HG02981 (cell line): ENCODE measurements at regions not wholly inside any gene's neighbourhood (a gene's known extent, or its start where the extent isn't known, plus 50 kb on each side); places are given as distances from the start of the nearest gene placed in this dataset.

Experiments used
- ATAC-seq: cut with Tn5 transposase; IDR thresholded peaks from one replicate; pipeline ENCODE4 v1.9.1; 2021; ENCODE audit warnings: mild to moderate bottlenecking, moderate library complexity; ENCODE audit not compliant: unreplicated experiment

GRCh38 chr18:11324956-11325882 is 175.8 kb upstream of the PIEZO2 start:
- ATAC-seq, result peak; percentile 73

GRCh38 chr18:11324510-11324909 is 175.1 kb upstream of the PIEZO2 start:
- ATAC-seq, result no peak

- ATAC-seq, result no peak
Observed at GRCh38 chr18:11323359-11323819, 174.0 kb upstream of the PIEZO2 start.

DNA sequence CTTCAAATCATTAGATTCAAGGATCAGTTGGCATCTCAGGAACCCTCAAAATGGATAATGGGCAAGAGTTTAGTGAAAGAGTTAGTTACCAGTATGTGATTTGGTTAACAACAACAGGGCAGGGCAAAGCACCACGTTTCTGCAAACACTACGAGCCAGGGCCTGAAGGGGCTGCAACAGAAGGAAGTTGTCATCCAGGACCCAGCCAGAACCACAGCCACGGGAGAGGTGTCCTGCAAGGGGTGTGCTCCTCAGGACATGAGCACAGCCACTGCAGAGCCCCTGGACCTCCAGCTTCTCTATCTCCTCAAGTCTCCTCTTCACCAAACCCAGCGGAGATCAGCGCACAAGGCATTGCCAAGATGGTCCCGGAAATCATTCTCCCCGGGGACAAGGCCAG is 173.3 kb upstream of the PIEZO2 start:
- no peak for ATAC-seq

DNA sequence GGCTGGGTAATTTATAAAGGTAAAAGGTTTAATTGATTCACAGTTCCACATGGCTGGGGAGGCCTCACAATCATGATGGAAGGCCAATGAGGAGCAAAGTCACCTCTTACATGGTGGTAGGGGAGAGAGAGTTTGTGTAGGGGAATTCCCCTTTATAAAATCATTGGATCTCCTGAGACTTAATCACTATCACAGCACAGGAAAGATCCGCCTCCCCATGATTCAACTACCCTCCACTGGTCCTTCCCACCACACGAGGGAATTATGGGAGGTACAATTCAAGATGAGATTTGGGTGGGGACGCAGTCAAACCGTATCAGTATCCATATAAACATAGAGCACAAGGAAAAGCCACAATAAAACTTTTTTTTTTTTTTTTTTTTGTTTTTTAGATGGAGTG is 172.6 kb upstream of the PIEZO2 start:
- ATAC-seq, result no peak

DNA sequence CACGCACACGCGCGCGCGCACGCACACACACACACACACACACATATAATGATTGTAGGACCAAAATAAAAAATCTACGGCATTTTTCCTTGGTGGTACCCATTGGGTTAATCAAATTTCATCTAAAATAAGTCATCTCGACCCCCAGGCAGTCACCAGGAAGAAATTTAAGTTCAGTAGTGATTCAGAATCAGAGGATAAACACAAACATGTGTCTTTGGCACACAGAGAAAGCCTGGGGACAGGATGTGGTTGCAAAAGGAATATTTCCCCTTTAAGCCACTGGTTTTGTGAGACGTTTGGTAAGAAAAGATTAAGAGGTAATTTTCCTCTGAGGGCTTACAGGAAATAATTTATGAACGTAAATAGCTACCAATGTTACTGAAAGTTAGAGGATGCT is 171.6 kb upstream of the PIEZO2 start:
- ATAC-seq, result no peak

DNA sequence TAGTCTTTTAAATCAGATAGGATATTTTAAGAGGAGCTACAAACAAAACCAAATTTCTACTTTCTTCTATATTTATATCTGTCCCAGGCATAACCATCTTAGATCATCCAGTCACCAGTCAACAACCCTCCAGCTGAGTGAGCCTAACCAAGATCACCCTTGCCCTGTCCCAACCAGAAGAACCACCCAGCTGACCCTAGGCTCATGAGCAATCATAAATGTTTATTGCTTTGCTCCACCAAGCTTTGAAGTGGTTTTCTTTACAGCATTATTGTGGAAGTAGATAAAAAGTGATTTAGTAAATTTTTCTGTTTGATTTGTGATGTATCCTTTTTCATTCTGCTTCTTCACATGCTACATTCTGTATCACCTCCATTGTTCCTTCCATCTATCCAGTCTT is 167.2 kb upstream of the PIEZO2 start:
- no peak for ATAC-seq

- no peak for ATAC-seq
Observed at GRCh38 chr18:11310476-11311086, 161.2 kb upstream of the PIEZO2 start.

GRCh38 chr18:11309172-11309571 is 159.8 kb upstream of the PIEZO2 start:
- no peak for ATAC-seq

GRCh38 chr18:11308499-11308898 is 159.1 kb upstream of the PIEZO2 start:
- ATAC-seq, result no peak

DNA sequence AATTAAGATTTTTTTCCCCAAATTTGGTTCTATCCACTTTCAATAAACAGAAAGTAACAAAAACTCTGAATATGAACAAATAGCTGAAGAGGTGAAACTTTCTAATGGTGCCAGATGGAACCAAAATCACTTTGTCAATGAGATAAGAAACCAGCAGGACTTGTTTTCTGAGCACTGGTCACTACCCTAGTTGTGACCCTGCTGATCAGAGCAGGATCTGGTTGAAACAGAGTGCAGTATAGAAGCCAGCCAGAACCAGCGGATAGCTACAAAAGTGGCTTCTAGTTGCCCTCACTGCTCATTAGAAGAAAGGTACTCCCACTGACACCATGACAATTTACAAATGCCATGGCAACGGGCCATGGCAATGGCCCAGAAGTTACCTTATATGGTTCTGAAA is 158.3 kb upstream of the PIEZO2 start:
- no peak for ATAC-seq

- no peak for ATAC-seq
Observed at GRCh38 chr18:11305507-11305906, 156.1 kb upstream of the PIEZO2 start.

- ATAC-seq, result no peak
Observed at GRCh38 chr18:11304928-11305327, 155.6 kb upstream of the PIEZO2 start.

DNA sequence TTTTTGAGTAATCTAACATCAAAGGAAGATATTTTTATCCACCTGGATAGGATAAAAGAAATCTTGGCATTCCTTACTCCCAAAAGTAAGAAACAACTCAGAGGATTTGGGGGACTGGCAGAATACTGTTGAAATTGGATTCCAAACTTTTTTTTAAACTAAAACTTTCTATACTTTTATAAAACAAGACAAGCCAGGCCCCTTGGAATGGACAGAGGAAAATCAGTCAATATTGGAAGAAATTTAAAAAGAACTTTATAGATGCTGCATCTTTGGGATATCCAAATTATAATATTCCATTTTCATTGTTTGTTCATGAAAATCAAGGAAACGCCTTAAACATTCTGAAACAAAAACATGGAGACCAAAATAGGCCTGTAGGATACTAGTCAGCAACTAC is 147.6 kb upstream of the PIEZO2 start:
- ATAC-seq, result no peak

- no peak for ATAC-seq
Observed at GRCh38 chr18:11293794-11294193, 144.4 kb upstream of the PIEZO2 start.

DNA sequence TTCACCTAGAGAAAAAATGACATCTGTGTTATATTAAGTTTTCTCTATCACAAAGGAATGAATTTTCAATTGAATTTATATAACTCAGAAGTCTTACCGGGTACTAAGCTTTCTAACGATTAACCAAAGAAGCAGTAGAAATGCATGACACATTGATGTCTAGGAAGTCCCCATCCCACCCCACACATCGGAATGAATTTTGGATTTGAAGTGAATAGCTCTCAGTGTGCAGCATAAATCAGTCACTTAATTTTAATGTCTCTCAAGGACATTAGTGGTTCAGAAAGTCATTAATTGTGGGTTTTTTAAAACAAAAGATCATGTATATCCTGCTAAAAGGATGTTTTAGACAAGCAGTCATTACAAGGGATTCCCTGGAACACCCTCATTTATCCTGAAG is 141.4 kb upstream of the PIEZO2 start:
- no peak for ATAC-seq

GRCh38 chr18:11289248-11289647 is 139.9 kb upstream of the PIEZO2 start:
- no peak for ATAC-seq

- ATAC-seq, result no peak
Observed at GRCh38 chr18:11288401-11288800, 139.0 kb upstream of the PIEZO2 start.

DNA sequence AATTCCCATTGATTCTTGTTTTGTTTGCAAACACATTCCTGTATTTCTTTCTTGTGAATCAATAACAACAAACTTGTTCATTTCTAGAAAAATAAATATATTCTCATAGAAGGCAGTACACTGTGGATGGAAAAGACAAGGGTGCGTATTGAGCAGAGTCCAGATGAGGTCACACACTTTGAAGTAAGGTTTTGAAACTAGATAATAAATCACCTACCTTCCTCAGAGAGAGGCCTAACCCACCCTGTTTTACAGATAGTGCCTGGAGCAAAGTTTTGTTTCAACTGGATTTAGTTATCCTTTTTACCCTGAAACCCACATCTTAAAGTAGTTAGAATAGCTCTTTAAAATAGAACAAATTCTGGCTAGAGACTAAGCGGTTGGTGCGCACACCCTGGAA is 137.1 kb upstream of the PIEZO2 start:
- ATAC-seq, result no peak

- no peak for ATAC-seq
Observed at GRCh38 chr18:11284811-11285210, 135.4 kb upstream of the PIEZO2 start.

DNA sequence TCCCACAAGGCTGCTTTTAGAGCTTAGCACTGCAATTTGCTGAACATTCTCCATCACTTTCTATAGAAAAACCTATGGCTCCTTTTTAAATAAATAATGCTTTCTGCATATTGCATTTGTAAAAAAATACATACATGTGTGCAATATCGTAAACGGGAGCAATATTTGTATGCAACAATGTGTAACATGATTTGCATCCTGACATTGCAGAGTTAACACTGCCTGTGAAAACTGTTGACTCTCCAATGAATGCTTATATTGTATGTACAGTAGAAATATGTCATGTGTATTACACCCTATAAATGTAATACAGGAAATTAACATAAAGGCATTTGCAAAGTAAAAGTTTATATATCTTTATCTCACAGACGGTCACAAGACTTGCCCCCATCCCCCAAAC is 135.0 kb upstream of the PIEZO2 start:
- no peak for ATAC-seq

GRCh38 chr18:11283479-11284161 is 134.3 kb upstream of the PIEZO2 start:
- ATAC-seq, result no peak
